HG03095 (cell line): ENCODE measurements at regions not wholly inside any gene's neighbourhood (a gene's known extent, or its start where the extent isn't known, plus 50 kb on each side); places are given as distances from the start of the nearest gene placed in this dataset.

Experiments used
- ATAC-seq: cut with Tn5 transposase; IDR thresholded peaks from one replicate; pipeline ENCODE4 v1.9.1; 2021; ENCODE audit warnings: moderate library complexity; ENCODE audit not compliant: unreplicated experiment

DNA sequence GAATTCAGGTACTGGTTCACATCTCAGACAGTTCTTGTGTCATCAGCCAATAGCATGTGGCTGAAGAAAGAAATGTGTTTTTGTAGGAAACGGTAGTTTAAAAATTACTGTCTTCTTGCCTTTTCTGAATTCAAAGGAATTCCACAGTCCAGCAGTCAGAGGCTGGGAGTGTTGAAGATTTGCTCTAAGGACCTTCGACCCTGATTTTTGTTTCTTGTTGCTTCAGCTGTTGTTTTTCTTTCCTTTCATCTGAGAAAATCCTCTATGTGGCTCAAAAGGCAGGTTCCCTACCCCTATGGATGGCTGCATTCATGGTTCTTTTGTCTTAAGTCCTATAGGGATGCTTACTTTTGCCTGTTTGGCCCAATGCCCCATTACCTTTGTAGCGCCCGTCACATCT, 304.9 kb downstream of the TMEM167A start:
- ATAC-seq = no peak

DNA sequence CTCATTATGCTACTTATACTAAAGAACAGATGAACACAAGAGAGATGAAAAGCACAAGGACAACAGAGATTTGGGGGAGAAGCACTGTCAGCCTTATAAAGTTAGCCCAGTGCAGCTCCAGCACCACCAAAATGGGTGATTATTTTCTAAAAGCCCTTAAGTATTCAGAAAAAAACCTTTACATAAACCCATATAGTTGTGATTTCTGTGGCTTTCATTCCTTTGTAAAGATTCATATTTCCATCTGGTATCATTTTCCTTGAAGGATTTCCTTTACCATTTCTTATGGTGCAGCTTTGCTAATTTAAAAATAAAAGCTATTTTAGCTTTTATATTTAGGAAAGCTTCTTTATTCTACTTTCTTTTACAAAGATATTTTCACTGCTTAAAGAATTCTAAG, 311.0 kb downstream of the TMEM167A start:
- no peak for ATAC-seq

DNA sequence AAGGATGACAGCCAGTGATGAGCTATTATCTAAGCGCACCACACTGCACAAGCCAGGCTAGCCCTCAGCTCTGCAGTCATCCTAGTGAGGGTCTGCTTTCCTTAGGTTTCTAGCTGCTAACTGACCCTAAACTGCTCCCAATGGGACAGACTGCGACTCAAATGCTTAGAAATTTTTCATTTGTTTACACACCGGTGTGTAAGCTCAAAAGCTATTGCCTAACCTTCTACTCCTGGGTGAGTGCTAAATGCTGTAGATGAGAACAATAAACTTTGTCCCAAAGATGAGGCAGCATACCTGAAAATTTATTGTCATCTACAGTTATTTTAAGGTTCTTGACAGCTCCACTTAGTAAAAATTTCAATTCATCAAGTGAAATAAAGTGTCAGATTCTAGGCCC, 311.4 kb downstream of the TMEM167A start:
- no peak for ATAC-seq

DNA sequence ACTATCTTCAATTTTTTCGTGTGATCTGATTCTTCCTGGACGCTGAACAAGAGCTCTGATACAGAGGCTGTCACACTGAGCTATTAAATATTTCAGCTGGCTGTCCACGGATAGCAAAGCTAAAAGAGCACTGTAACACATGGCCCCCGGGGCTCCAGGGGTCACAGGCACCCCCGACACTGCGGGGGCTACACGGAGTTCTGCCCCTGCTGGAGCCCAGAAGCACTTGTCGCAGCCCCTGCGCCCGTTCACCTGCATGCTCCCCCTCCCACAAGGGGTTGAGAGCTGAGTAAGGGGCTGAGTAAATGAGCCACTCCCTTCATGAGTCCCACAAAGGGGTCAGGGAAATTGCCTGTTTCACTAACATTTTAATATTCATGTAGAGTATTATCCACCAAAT, 316.3 kb downstream of the TMEM167A start:
- ATAC-seq = no peak

DNA sequence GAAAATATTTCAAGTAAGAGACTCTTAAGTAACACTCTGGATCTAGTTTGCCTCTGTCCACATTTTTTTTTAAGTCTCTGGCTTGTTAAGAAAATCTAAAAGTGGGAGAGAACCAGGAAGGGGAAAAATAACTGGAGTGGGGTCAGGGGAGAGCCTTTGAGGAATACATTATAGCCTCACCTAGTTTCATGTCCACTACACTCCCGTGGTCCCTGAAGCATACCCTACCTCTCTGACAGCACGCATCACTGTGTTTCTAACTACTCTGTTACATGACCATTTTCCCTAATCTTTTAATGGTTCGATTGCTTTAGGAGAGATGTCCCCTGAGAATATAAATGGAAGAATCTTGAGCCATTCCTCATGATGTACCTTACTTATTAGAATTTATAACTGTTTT, 318.3 kb downstream of the TMEM167A start:
- no peak for ATAC-seq

DNA sequence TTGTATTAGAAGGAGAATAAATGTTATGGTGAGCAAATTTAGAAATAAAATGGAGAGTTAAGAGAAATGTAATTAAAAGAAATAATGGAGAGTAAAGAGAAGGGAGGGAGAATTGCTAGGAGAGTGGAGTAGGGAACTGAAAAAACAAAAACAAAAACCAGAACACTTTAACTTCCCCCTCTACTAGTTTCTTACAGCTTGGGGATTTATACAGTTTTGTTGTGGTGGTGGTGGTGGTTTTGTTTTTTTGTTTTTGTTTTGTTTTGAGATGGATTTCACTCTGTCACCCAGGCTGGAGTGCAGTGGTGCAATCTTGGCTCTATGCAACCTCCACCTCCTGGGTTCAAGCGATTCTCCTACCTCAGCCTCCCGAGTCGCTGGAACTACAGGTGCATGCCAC, 322.4 kb downstream of the TMEM167A start:
- peak; percentile 90 for ATAC-seq

DNA sequence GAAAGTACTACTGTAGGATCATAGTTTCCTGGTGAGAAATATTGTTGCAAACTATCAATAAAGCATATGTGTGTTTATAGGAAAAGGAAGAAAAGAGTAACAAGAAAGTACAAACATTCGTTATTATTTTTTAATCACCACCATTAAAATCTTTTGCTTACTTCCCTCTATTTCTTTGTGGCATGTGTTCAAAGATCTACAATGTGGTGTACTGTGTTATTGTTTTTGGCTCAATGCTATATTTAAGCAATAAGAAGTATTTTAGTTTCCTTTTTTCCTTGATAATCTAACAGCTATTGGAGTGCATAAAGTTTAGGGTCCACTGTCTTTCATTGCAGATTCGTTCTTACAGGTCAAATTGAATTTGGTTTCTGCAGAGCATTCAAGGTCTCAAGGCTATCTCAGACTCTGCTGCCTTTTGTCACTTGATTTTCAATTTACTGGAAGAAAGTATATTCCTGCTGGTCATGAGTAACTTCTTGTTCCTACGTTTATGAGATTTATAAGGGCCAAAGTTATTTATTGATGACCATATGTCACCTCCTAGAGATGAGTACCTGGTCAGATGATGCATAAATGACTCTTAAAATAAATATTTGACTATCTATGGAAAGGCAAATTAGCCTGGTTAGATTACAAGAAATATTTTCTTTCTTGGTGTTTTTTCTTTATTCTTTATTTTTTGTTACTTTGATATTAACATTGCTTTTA, 323.0 kb downstream of the TMEM167A start:
- ATAC-seq = no peak

DNA sequence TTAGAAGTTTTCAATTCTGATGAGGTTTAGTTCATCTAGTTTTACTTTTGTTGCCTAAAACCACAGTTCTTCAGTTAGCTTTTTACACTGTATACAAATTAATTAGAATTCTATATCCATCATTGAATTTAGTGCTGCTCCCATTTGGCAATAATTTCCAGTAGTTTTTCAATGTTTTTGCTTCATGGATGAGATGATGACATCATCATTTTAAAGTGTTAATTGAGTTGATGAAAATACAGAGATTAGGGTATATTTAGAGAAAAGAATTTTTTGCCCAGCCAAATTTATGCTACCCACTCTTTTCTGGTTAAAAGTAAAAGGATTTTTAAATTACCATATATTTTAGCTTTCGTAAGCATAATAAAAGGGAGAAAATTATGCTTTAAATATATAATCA, 323.8 kb downstream of the TMEM167A start:
- ATAC-seq = no peak

DNA sequence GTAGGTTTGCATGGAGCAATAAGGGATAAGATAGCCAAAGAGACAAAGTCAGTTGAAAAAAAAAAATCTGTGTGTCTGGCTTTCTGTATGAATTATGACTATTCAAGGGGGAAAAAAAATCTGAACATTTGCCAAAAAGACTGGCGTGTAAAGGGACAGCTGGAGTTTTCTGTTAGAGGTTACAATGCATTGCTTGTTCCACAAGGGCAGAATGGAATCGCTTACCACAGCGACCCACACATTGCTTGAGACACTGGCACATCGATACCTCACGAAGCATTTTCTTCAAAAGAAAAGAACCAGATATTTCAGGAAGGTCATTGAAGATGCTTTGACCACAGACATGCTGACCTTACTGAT, 327.8 kb downstream of the TMEM167A start:
- ATAC-seq = no peak

DNA sequence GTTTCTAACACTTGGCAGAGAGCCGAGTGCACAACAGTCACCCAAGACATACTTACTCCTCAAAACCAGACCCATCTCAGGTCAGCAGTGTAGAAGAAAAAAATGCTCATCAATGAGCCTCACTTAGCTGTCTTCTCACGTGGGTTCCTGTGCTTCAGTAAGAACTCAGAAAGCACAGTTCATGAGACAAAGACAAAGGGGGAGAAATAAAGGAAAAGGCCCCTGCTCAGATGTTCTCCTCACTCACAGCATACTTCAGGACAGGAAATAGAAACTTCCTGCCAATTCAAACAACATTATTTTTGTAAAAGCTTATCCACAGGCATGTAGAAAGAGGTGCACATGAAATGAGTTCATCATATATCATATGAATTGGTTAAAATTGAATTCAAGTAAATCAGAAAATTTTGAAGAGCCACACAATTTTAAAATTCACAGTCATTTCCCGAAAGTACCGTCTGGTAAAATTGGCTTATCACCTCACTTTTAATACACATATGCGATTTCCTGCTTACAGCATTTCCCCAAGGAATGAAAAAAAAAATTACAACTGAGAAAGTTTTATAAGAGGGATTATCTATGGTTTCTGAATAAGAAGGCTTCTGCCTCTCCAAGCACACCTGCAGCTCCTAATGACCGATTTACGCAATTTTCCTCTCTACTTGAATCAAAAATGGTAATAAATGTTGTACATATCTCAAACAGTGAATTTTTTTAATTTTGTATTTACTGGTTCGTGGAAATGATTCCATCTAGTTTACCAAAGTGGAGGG, 328.3 kb downstream of the TMEM167A start:
- ATAC-seq = no peak

DNA sequence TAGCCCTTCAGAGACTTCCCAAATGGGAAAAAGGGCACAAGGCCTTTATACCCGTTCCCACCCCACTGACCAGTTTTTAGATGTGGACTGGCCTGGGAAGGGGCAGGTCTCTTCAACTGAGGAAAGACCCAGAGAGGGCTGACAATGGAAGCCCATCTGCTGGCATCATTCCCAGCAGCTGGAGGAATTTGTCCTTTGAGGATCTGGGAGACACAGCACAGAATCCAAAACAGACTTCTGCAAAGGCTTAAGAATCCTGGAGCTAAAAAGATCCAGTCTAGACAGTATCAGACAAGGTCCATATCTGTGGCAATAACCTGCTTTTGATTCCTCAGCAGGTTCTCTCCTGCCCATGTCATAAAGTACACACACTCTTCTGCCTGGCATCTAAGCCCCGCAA, 329.2 kb downstream of the TMEM167A start:
- no peak for ATAC-seq

DNA sequence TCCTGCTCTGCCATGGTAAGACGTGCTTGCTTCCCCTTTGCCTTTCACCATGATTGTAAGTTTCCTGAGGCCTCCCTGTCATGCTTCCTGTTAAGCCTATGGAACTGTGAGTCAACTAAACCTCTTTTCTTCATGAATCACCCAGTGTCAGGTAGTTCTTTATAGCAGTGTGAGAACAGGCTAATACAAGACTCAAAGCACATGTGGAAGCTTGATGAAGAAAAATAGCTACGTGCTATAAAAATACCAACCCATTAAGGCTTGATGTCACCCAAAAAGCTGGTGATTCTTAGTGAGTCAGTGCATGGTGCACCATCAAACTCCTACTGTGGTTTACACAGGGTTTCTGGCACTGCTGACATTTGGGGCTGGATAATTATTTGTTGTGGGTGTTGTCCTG, 332.2 kb downstream of the TMEM167A start:
- ATAC-seq = no peak

DNA sequence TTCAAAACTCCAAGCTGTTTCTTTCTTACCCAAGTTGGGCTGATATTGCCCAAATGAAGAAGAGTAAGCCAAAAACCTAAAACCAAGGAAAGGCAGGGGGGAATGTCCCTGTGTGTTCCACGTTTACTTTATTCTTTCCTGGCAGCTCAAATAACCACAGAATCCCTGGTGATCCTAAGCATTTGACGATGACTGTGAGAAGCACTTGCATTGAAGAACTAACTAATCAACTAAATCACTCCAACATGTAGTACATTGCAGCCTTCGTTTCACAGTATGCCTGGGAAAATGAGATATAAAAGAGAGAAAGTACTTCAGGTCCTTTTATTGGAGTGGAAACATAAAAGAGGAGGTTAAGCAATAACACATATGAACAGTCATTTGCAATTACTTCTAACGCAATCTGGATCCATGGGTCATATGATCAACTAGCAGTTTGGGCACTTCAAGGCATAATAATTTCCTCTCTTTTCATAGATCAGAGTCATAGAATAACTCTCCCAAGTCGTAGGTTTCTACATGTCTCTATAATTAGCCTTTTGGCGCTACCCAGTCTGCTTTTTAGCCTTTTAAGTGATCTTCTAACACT, 338.4 kb downstream of the TMEM167A start:
- ATAC-seq = no peak

DNA sequence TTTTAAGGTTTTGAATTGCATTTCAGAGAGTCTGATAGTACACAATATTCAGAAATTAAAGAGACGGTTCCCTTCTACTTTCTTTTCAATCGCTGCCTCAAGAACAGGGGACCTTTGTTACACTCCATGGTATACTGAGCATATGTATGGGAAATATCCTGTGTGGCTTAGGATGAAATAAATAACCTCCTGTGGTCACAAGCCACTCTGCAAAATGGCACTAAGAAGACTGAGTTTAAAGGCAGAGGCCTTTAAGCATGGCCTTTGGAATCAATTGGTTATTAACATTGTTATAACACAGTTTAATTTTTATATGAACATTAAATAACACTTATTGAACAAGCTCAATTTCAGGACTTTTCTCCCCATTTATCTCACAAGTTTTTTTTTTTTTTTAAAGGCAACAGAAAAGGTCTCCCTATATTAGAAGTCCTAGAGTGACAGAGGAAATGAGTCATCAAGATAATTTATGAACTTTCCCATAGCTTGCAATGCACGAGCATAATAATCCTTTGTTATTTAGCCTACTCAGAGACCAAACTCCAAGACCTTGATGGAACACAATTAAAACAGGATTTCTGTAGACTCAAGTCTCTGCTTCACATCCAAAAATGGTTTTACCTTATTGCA, 341.9 kb downstream of the TMEM167A start:
- ATAC-seq = no peak

DNA sequence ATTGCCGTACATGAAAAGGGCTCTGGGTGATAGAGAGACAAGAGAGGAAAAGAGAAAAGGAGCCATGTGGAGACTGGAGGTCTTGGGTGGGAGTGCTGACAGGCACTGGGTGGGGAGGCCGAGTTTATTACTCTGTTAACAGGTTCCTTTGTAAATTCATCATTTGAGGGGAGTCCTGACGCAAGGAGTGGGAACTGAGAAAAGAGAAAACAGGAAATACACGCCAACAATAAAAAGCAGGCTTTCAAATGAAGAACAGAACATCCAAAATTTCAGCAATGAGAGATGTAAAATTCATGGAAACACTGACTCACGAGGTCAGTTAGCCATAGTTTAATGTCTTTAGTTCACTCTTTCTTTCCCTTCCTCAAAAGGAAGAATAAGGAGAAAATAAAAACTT, 342.8 kb downstream of the TMEM167A start:
- no peak for ATAC-seq

DNA sequence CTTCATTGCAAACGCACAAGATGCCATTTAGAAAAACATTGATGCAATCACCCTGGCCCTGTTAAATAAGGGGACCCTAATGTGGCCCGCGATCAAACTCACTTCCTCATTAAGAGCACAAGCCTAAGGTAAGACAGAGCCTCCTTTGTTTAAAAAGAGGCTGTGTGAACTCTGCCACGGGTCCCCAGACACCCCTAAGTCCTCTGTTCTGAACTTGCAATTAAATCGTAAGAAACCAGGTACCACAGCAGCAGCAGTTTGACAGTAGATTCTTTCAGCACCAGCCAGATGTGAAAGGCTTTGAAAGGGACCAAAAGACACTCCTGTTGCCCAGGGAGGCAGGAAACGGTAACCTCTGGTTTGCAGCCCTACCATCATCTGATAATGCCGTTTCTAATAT, 346.3 kb downstream of the TMEM167A start:
- no peak for ATAC-seq

DNA sequence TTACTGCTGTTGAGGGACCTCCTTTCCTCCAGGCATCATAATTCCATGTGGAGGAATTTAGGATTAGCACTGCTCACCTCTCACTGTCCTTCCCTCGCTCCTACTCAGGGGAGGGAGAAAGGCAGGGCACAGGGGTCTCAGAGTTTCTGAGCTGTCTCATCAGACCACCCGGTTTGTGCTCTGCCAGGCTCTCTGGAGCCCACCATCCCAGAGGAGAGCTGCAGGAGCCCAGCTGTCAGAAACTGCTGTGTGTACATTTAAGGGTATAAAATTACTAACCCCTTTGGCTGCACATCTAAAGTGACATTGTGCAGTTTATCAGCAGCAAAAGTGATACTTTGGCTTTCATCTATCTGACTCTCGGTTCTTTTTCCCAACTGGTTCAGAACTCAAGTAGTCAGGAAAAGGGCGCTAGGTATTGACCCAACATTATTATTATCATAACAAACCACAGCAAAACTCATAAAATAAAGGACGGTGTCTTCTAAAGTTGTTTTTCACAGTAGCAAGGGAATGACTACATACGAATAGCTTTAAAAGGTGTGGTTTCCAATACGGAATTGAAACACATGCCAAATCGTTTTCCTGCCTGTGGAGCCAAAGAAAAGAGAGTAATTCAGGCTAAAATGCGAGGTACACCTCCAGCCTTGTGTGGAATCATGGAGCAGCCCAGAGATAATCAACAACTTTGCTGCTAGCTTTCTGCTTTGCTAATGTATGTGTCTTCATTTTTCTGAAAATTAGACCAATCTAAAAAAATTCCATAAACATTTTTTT, 348.1 kb downstream of the TMEM167A start:
- no peak for ATAC-seq

DNA sequence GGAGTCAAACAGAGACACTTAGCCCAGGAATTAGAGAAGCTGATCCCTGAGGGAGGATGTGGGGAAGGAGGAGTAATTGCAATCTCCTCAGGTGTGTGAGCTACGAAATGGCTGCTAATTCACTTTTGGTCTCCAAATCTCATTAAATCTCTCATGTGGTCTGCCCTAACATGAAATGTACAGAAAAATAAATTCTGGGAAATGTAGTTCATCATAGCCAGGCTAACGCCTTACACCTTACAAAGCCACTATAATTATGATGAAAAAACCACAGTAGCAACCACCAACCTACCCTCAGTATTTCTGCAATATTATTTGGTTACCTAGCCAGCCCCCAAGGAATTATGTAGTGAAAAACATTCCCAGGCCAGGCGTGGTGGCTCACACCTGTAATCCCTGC, 354.0 kb downstream of the TMEM167A start:
- ATAC-seq = no peak

DNA sequence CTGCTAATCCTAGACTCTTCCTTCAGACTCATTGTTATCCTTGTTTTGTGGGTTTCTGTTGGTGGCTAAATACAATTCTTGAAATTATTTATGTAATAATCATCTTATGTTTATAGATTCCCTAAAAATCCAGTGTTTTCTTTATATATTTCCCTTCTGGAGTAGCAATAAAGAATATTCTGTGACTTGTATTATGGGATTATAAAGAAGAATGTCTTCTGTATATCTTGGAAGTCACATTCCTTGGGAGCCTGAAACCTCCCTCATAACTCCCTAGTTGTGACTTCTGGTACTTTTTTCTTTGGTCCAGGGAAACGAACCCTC, 356.1 kb downstream of the TMEM167A start:
- ATAC-seq = no peak

DNA sequence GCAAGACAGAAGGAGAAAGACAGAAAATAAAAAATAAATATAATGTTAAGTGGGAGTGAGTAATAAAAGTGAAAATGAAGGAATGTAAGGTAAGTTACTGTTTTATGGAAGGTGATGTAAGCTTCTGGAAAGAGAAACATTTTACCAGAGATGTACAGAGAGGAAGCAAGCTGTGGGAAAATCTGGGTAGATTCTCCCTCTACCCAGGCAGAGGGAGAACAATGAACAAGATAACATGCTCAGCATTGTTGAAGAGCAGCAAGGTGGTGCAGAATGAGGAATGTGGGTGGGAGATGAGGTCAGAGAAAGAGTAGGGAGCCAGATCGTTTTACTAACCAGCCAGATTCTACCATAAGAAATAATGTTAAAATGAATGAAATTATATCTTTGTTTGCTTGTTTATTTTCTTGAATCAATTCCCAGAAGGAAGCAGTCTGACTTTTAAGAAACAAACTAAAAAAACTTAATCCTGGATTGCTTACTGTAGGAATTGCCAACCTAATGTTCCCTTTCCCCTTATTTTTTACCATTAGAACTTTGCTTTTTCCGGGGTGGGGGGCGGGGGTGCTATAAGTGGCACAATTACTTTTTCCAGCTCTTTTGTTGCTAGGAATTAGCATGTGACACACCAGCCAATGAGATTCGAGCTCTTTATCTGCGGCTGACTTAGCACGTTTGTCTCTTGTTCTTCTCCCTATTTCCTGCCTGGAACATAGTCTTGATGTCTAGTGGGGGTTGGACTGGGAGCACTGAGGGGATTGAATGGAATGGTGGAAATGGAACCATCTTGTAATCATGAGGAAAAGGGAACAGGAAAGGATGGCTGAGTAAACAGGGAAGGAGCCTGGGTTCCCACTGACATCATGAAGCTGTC, 356.7 kb downstream of the TMEM167A start:
- no peak for ATAC-seq
